GM12878 (cell line): ENCODE measurements at regions not wholly inside any gene's neighbourhood (a gene's known extent, or its start where the extent isn't known, plus 50 kb on each side); places are given as distances from the start of the nearest gene placed in this dataset.

ENCODE experiments used
- ATF7 ChIP-seq: fragments of 450-650 bp; IDR thresholded peaks from 2 replicates; pipeline ENCODE4 v1.6.1; 2016; ENCODE audit warnings: low read depth, mild to moderate bottlenecking
- CBX5 ChIP-seq: sonication (generic); IDR thresholded peaks from 2 replicates; pipeline ENCODE4 v1.6.1; 2016; ENCODE audit warnings: low read depth, moderate library complexity, mild to moderate bottlenecking, inconsistent platforms
- EGR1 ChIP-seq, 2 experiments: IDR thresholded peaks; 1 replicate in 1 of 2; 2 replicates in 1 of 2; pipeline ENCODE4 v1.6.1; 2011 to 2012; ENCODE audit warnings: low read depth in 2 of 2, low read length in 2 of 2, borderline replicate concordance in 1 of 2, mild to moderate bottlenecking in 1 of 2, moderate library complexity in 1 of 2
- GABPA ChIP-seq: IDR thresholded peaks from 2 replicates; pipeline ENCODE4 v1.6.1; 2014; ENCODE audit warnings: antibody characterized with exemption, low read depth, mild to moderate bottlenecking, inconsistent platforms
- HDAC2 ChIP-seq: fragments of 200-600 bp; sonication (generic); IDR thresholded peaks from 2 replicates; pipeline ENCODE4 v1.6.1; 2017
- NFYB ChIP-seq: IDR thresholded peaks from 2 replicates; pipeline ENCODE4 v1.6.1; 2011; ENCODE audit warnings: low read depth, mild to moderate bottlenecking, low read length, improper control_type of control experiment, moderate library complexity; ENCODE audit not compliant: insufficient read depth
- NR2C2 ChIP-seq: IDR thresholded peaks from 2 replicates; pipeline ENCODE4 v1.6.1; 2011; ENCODE audit warnings: borderline replicate concordance, low read depth; ENCODE audit not compliant: control insufficient read depth, insufficient read length
- NR2F1 ChIP-seq: fragments of 450-650 bp; conservative IDR thresholded peaks from 2 replicates; pipeline ENCODE4 v1.6.1; 2017; ENCODE audit warnings: mild to moderate bottlenecking
- RUNX3 ChIP-seq: IDR thresholded peaks from 2 replicates; pipeline ENCODE4 v1.6.1; 2012; ENCODE audit warnings: low read length, inconsistent platforms
- TCF3 ChIP-seq: IDR thresholded peaks from 2 replicates; pipeline ENCODE4 v1.6.1; 2012; ENCODE audit warnings: low read depth, mild to moderate bottlenecking, low read length, borderline replicate concordance; ENCODE audit not compliant: insufficient read depth
- YY1 ChIP-seq: IDR thresholded peaks from 2 replicates; pipeline ENCODE4 v1.6.1; 2011; ENCODE audit warnings: low read depth, mild to moderate bottlenecking, low read length
- TF ChIP-seq, protein P1 (sequence below): fragments of 450-650 bp; IDR thresholded peaks from 2 replicates; pipeline ENCODE4 v1.6.1; 2018; ENCODE audit warnings: mild to moderate bottlenecking, low read depth, moderate library complexity; ENCODE audit not compliant: partially characterized antibody
- TF ChIP-seq, protein P2 (sequence below): fragments of 450-650 bp; IDR thresholded peaks from 2 replicates; pipeline ENCODE4 v1.6.1; 2016; ENCODE audit warnings: mild to moderate bottlenecking, moderate library complexity, borderline replicate concordance
- TF ChIP-seq, protein P3 (sequence below): fragments of 450-650 bp; formaldehyde crosslinking; IDR thresholded peaks from 2 replicates; pipeline ENCODE4 v1.4.0; 2022; ENCODE audit warnings: mild to moderate bottlenecking, moderate library complexity
- TF ChIP-seq, protein P4 (sequence below): fragments of 450-650 bp; IDR thresholded peaks from 2 replicates; pipeline ENCODE4 v1.6.1; 2017; ENCODE audit warnings: low read depth, mild to moderate bottlenecking, moderate library complexity

DNA sequence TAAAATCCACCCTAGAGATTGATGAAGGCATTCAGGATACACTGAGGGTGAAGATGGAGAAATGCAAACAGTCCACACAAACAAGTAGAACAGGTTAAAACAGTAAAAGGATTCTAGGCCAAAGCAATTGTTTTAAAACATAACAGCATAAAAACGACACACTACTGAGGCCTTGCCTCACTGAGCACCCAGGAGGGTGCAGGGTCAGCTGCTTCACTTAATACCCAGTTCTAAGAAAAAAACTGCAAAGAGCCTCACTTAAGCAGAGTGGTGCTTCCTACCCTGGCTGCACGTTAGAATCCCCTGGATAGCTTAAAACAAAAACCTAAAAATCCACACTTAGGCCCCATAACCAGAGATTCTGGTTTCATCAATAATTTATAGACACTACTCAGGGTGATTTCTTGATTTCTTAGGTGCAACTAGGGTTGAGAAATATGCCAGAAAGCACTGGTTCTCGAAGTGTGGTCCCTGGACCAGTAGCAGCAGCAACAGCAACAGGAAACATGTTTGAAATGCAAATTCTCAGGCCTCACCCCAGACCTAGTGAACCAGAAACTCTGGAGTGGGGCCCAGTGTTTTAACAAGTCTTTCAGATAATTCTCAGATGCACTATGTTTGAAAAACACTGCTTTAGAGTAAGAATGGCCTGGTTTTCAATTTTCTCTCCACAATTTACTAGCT, 279.1 kb downstream of the ZEB2 start (continued):
- TF ChIP-seq NR2F1 (no peak), TCF3 (no peak), YY1 (0 out of 2 replicates have a peak, but pooled peaks have one; percentile 23), ATF7 (no peak), CBX5 (peak; percentile 85; the same call in 1 of the 2 replicates), NR2C2 (no peak), EGR1 (IDR thresholded peaks at IDR 0.05; ENCODE audit: borderline replicate concordance in 1 of 2, low read depth in 2 of 2, low read length in 2 of 2) (no peak), NFYB (0 out of 2 replicates have a peak, but pooled peaks have one; percentile 36), RUNX3 (peak; percentile 51), GABPA (peak; percentile 17; the same call in 1 of the 2 replicates), HDAC2 (no peak)
- TF ChIP-seq, protein P1, sequence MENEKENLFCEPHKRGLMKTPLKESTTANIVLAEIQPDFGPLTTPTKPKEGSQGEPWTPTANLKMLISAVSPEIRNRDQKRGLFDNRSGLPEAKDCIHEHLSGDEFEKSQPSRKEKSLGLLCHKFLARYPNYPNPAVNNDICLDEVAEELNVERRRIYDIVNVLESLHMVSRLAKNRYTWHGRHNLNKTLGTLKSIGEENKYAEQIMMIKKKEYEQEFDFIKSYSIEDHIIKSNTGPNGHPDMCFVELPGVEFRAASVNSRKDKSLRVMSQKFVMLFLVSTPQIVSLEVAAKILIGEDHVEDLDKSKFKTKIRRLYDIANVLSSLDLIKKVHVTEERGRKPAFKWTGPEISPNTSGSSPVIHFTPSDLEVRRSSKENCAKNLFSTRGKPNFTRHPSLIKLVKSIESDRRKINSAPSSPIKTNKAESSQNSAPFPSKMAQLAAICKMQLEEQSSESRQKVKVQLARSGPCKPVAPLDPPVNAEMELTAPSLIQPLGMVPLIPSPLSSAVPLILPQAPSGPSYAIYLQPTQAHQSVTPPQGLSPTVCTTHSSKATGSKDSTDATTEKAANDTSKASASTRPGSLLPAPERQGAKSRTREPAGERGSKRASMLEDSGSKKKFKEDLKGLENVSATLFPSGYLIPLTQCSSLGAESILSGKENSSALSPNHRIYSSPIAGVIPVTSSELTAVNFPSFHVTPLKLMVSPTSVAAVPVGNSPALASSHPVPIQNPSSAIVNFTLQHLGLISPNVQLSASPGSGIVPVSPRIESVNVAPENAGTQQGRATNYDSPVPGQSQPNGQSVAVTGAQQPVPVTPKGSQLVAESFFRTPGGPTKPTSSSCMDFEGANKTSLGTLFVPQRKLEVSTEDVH: no peak
- TF ChIP-seq, protein P2, sequence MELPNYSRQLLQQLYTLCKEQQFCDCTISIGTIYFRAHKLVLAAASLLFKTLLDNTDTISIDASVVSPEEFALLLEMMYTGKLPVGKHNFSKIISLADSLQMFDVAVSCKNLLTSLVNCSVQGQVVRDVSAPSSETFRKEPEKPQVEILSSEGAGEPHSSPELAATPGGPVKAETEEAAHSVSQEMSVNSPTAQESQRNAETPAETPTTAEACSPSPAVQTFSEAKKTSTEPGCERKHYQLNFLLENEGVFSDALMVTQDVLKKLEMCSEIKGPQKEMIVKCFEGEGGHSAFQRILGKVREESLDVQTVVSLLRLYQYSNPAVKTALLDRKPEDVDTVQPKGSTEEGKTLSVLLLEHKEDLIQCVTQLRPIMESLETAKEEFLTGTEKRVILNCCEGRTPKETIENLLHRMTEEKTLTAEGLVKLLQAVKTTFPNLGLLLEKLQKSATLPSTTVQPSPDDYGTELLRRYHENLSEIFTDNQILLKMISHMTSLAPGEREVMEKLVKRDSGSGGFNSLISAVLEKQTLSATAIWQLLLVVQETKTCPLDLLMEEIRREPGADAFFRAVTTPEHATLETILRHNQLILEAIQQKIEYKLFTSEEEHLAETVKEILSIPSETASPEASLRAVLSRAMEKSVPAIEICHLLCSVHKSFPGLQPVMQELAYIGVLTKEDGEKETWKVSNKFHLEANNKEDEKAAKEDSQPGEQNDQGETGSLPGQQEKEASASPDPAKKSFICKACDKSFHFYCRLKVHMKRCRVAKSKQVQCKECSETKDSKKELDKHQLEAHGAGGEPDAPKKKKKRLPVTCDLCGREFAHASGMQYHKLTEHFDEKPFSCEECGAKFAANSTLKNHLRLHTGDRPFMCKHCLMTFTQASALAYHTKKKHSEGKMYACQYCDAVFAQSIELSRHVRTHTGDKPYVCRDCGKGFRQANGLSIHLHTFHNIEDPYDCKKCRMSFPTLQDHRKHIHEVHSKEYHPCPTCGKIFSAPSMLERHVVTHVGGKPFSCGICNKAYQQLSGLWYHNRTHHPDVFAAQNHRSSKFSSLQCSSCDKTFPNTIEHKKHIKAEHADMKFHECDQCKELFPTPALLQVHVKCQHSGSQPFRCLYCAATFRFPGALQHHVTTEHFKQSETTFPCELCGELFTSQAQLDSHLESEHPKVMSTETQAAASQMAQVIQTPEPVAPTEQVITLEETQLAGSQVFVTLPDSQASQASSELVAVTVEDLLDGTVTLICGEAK: no peak
- TF ChIP-seq, protein P3, sequence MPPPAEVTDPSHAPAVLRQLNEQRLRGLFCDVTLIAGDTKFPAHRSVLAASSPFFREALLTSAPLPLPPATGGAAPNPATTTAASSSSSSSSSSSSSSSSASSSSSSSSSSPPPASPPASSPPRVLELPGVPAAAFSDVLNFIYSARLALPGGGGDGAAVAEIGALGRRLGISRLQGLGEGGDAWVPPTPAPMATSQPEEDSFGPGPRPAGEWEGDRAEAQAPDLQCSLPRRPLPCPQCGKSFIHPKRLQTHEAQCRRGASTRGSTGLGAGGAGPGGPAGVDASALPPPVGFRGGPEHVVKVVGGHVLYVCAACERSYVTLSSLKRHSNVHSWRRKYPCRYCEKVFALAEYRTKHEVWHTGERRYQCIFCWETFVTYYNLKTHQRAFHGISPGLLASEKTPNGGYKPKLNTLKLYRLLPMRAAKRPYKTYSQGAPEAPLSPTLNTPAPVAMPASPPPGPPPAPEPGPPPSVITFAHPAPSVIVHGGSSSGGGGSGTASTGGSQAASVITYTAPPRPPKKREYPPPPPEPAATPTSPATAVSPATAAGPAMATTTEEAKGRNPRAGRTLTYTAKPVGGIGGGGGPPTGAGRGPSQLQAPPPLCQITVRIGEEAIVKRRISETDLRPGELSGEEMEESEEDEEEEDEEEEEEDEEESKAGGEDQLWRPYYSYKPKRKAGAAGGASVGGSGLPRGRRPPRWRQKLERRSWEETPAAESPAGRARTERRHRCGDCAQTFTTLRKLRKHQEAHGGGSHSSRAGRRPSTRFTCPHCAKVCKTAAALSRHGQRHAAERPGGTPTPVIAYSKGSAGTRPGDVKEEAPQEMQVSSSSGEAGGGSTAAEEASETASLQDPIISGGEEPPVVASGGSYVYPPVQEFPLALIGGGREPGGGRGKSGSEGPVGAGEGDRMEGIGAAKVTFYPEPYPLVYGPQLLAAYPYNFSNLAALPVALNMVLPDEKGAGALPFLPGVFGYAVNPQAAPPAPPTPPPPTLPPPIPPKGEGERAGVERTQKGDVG: no peak
- TF ChIP-seq, protein P4, sequence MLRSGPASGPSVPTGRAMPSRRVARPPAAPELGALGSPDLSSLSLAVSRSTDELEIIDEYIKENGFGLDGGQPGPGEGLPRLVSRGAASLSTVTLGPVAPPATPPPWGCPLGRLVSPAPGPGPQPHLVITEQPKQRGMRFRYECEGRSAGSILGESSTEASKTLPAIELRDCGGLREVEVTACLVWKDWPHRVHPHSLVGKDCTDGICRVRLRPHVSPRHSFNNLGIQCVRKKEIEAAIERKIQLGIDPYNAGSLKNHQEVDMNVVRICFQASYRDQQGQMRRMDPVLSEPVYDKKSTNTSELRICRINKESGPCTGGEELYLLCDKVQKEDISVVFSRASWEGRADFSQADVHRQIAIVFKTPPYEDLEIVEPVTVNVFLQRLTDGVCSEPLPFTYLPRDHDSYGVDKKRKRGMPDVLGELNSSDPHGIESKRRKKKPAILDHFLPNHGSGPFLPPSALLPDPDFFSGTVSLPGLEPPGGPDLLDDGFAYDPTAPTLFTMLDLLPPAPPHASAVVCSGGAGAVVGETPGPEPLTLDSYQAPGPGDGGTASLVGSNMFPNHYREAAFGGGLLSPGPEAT: 0 out of 2 replicates have a peak, but pooled peaks have one; percentile 24
